Activated CD8-positive, alpha-beta memory T cell treated with anti-CD3 and anti-CD28 coated beads for 24 hours (primary cell): ENCODE measurements at regions not wholly inside any gene's neighbourhood (a gene's known extent, or its start where the extent isn't known, plus 50 kb on each side); places are given as distances from the start of the nearest gene placed in this dataset.

Experiments
- DNase-seq: peaks from one replicate; pipeline ENCODE4 v3.0.0-alpha.2; 2020

DNA sequence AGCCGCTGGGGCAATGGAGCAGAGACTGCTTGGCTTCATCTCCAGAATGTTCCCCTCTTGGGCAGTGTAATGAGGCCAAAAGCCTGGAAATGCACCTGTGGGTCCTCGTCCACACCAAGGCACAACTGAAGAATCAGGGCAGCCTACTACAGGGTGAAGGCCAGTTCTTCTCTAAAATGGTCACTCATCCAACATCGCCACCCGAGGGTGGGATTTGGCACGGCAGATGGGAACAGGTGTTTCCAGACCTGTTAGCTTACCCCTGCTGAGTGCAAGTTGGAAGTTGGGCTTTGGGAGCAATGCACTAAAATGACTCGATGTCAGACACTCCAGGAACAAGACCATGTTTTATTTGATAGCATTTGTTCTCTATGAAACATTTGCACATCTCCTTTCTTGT is 543.7 kb downstream of the NPHP4 start:
- DNase-seq, result peak; percentile 61

DNA sequence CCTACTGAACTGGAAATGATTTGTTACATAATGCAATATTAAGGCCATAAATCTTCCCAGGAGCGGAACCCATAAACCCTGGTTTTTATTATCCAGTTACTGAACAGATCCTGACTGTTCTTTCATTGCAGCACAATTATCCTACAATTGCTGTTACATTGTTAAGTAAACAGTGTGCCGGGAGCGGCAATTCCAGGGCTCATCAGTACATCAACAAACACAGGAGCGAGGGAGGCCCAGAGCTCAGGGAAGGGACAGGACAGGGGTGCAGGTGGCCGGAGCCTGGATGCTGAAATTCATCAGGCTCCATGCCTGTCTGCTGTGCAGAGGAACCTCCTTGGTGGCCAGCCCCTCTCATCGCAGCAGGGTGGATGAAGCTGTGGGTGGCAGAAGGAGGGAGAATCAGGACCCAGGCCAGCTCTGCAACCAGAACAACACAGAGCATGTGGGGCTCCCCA is 544.7 kb downstream of the NPHP4 start:
- DNase-seq, result no peak

DNA sequence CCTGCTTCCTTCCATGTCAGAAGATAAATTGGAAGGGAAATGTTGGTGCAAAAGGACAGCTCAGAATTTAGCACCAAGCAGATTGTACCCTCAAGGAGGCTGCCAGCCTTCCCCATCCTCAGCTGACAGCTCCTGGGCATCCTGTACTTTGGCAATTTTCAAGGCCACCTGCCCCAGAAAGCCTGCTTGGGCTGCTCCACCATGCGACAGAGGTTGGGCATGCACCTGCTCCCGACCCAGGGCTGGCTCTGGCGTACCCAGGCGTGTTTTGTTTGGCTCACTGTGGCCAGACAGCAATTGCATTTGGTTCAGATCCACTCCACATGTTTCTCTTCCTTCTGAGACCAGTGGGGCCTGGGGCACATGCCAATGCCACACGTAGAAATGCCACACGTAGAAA is 547.8 kb downstream of the NPHP4 start:
- DNase-seq, result no peak

DNA sequence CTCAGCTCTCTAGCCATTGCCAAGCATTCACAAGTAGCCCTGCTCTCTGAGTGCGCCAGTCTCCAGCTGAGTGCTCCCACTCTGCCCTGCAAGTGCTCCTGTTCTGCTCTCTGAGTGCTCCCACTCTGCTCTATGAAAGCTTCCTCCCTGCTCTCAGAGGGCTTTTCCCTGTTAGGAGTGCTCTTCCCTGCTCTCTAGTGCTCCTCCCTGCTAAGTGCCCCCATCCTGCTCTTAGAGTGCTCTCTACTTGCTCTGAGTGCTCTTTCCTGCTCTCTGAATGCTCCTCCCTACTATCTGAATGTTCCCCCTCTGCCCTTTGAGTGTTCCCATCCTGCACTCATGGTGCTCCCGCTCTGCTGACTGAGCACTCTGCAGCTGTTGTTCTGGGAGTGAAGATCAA is 555.4 kb downstream of the NPHP4 start:
- DNase-seq, result no peak

DNA sequence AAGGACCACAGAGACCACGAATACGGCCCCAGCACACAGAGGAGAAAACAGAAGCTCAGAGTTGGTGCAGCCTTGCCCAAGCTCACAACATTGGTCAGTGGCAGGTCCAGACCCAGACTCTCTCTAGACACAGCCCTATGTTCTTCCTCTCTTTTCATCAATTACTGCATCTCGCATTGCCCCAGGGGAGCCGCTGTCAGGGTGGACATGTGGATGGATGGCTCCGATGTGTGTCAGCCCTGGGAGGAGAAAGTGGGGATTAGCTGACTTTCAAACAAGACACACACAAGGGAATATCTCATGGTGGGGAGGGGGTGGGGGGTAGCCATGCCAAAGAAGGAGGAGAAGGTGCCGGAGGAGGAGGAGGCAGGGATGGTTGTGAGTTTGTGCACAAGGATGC is 556.8 kb downstream of the NPHP4 start:
- DNase-seq, result no peak

DNA sequence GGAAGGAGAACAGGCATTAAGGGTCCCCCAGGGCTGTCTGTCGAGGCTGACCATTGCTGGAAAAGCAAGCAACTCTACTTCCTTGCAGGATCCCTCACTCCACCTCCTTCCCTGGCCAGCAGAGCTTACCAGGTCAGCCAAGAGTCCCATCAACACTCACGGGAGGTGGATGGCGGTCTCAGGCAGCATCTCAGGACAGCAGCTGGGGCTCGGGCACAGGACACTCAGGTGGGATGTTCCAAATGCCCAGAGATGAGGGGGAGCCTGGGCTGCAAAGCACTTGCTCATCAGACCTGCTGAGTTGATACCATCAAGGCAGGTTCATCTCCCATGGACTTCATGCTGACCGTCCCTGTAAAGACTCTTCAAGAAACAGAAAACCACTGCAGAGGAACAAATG is 559.8 kb downstream of the NPHP4 start:
- no peak for DNase-seq

DNA sequence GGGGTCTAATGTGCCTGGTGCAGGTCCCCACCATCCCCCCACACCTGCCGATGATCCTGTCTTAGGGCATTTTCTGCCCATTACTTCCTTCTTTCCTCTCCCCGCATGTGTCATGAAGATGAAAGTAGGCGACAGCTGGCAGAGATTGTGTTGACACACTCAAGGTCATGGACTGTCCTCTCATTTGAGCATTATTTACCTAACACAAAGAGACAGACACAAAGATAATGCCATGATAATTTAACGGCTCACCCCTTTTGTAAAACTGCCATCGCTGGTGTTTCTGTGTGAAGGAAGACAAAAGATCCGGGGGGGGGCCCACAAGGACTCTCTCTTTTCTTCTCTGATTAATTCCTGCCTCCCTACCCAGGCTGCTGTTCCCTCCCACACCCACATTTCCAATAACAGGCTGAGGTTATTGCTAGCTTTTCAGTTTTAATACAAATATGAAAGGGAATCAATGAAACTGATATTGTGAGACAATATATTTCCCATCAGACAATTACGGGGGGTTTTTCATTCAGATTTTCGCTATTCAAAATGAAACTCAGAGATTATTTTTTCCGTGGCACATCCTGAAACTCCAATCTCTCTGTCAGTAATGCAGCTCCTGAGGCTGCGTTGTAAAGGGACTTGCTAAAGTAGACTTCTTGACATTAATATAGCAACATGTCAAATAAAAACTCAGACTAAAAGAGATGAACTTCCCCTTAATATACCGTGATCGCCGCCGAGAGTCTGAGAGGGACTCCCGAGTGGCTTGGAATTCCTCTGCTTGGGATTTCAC is 561.1 kb downstream of the NPHP4 start:
- DNase-seq, result no peak

DNA sequence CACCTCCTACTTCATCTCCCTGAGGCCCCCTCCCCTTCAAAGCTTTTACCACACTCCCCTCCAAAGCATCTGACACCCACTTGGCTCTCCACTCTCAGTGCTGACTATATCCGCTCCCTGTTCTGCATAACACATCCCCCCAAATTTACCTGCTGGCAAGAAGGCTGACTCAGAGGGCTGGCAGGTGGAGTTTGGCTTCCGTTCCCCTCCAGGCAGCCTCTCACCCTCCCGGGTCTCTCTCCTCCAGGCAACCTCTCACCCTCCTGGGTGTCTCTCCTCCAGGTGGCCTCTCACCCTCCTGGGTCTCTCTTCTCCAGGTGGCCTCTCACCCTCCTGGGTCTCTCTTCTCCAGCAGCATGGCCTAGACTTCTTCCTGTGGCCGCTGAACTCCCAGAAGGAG is 562.1 kb downstream of the NPHP4 start:
- no peak for DNase-seq

DNA sequence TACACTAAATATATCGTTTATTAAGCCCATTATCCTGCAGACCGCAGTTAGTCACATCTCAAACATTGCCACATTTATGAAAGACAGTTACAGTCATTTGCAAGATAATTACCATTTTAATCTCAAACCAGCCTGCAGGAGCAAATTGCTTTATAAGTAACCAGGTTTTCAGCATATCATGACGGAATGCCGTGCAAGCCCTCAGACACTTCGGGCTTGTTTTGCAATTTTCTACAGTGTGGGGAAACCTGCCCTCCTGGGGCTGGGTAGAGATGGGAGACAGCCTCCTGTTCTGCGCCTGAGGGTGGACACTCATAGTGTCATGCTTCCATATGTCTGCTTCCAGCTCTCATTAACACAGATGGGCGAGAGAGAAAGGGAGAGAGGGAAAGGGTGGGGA is 563.9 kb downstream of the NPHP4 start:
- no peak for DNase-seq

DNA sequence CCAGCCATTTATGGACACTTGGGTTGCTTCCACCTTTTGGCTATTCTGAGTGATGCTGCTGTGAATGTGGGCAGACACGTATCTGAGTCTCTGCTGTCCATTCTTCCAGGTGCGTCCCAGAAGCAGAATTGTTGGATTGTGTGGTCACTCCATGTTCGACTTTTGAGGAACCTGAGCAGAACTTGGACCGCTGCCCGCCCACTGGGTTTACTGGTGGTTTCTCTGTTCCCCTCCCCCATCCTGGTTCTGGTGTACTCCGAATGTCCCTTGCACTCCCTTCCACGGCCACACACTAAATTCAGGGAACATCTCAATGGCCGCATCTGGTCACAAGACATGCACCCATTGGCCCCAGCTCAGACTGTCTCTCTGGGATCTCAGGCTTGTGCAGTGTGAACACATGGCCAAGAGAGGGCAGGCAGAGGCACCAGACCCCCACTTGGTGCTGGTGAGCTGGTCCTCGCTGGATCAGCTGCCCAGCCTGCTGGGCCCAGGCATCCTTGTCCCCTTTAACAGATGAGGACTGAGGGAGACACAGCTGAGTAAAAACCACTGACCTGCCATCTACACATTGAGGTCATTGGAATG is 565.1 kb downstream of the NPHP4 start:
- no peak for DNase-seq

DNA sequence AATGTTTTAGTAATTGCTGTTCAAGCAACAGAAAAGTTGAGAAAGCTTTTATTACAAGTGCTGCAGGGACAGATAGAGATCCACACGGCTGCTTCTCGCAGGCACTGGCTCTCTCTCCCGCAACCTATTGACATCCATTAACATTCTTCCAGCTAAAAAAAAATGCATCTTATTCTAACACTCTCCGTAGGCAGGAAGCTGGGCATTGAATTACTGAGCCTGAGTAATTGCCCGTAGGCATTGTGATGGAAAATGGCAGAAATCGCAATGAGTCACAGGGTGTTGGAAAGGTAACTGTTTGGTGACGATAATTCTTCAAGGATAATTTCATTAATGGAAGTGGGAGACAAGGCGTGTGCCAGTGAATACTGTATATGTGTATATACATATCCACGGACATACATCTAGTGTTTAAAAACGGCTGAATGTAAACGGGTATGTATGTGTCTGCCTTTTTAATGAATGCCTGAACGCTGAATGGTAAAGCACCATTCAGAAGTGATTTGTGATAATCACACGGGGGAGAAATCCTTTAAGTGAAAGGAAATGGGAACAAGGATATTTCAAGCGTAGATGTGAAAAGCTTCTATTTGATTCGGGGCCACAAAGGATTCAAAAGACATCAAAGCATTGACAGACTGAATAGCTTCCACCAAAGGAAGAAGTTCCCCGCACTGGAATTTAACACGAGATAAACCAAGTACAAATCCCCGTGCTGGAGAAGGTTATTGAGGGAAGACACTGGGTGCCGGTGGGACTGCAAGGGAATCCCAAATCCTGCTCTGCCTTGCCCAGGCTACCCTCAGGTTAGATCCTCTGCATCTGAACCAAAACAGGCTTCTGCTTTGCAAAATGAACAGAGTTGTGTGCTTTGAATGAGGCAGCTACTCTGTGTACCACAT is 567.2 kb downstream of the NPHP4 start:
- DNase-seq, result no peak

DNA sequence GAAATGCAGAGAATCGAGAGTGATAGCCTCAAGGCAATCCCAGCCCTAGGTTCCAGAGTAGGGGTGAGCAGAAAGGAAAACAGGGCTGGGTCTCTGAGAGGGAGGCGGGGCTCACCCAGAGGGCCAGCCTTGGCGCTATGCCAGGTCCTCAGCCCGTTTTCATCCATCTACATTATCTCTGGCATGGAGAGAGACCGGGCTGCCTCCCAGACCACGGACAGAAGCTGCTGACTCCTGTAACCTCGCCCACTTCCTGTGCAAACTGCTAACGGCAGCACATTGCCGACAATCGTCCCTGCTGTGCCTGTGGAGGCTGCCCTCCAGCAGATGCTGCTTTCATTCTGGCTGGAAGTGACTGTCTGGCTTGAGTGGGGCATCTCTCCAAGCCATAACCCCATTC is 569.1 kb downstream of the NPHP4 start:
- peak; percentile 71 for DNase-seq

DNA sequence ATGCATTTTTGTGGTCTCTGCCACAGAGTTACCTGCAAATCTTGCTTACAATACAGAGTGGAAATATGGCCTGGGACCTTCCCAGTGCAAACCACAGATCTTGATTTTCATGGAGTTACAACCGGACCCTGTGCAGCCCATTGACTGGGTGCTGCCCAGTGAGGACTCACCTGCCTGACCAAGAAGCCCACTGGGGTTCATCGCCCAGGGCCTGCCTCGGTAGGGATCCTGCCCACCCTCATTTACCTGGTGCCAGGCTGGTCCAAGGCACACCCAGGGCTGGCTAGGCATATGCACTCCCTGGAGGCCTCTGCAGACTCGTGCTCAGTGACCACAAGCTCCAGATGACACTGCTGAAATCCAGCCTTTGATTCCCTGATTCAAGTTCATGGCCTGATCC is 572.7 kb downstream of the NPHP4 start:
- no peak for DNase-seq

DNA sequence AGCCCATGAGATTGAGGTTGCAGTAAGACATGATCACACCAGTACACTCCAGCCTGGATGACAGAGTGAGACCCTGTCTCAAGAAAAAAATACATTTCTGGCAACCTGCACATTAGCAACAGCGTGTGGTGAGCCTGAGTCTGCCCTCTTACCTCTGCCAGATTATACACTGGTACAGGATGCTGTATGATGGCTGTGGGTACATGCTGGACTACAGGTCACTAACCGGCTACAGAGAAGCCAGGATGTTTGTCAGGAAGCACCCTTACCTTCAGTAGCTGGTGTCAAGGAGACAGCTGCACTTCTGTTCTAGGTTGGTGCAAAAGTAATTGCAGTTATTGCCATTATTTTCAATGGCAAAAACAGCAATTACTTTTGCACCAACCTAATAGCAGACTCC is 575.7 kb downstream of the NPHP4 start:
- no peak for DNase-seq

DNA sequence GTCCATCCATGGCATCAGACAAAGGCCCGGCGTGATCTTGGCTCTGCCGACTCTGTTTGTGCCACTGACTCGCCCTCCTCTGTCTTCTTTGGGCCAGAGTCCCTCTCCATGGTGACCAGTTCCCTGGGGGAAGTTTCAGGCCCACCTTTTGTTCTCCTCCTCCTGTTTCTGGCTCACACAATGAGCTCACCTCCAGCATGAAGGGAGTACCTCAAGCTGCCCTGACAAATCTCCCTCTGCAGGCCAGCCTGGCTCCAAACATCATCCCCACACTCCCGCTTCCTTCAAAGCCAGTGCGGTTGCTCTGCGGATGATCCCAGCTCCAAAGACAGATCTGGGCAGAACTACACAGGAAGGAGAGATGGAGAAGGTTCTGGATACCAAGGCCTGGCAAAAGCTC is 576.6 kb downstream of the NPHP4 start:
- DNase-seq, result no peak

DNA sequence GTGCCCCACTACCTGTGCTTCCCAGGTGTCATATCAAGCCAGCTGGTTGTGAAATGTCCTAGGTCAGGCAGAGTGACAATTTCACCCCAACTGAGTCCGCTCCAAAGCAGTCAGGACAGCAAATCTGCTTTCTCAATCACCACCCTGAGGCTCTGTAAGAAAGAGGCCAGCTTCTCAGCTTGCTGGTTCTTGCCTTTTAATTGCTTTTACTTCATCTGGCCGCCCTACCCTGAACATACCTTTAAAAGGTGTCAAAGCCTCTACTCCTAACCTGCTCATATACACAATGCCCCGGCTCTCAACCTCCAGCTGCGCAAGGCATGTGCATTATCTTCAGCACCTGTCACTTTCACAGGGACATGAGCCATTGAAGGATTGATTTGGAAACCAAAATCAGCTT is 581.6 kb downstream of the NPHP4 start:
- DNase-seq, result no peak

DNA sequence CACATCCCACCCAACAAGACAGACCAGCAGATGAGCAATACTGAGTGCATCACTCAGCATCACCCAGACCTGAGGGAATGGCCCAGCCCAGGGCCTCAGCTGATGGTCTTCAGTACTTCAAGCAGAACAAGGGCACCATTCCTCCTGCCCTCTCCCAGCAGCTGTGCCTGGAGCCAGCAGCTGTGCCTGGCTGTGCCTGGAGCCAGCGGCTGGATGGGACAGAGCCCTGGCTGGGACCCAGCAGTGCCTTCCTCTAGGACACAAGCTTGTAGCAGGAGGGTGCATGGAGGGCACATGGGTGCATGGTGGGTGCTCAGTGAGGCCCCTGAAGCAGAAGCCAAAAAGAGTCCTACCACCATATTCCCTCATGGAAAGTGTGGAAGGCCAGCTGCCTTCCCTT is 583.8 kb downstream of the NPHP4 start:
- DNase-seq, result no peak

DNA sequence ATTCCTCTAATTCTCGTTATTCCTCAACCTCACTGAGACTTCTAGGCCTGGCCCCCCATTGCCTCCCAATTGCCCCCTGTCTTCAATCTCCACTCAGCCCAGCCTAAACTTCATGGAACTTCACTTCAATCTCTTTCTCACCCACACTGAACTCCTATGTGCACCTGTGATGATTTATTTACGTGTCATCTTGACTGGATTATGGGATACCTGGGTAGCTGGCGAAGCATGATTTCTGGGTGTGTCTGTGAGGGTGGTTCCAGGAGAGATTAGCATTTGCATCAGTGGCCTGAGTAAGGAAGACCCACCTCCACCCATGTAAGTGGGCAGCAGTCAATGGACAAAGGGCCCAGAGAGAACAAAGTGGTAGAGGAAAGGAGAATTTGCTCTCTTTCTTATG is 587.0 kb downstream of the NPHP4 start:
- no peak for DNase-seq

DNA sequence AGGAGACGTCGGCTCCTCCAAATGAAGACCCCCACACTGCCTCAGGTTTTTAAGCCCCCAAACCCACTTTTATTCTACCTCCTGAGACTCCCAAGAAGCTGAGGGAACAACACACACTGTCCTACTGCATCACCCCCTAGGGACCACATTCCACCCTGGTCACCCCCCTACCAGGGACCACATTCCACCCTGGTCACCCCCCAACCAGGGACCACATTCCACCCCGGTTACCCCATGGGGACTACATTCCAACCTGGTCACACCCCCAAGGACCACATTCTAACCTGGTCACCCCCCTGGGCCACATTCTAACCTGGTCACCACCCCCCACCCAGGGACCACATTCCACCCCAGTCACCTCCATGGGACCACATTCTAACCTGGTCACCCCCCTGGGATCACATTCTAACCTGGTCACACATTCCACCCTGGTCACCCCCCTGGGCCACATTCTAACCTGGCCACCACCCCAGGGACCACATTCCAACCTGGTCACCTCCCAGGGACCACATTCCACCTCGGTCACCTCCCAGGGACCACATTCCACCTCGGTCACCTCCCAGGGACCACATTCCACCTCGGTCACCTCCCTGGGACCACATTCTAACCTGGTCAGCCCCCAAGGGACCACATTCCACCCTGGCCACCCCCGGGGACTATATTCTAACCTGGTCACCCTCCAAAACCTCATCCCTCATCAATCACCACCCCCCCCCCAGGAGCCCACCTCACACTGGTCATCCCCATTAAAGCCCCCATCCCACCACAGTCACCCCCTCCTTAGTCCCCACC is 587.6 kb downstream of the NPHP4 start:
- DNase-seq, result no peak

DNA sequence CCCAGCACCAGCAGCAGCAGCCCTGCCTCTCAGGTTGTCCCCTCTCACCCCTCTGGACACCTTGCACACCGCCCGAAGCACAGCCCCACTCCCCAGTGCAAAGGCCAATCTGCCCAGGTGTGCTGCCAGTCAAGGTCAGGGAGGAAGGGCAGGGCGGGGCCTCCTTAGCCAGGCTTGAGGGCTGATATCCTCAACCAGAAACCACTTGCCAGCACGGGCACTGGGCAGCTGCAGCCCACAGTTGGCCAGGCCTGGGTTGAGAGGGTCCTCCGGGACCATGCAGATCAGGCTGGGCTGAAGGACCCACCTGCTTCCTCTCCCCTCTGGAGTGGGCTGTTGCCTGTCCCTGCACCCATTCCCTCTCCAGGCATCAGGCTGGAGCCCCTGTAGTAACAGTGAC is 588.3 kb downstream of the NPHP4 start:
- no peak for DNase-seq

DNA sequence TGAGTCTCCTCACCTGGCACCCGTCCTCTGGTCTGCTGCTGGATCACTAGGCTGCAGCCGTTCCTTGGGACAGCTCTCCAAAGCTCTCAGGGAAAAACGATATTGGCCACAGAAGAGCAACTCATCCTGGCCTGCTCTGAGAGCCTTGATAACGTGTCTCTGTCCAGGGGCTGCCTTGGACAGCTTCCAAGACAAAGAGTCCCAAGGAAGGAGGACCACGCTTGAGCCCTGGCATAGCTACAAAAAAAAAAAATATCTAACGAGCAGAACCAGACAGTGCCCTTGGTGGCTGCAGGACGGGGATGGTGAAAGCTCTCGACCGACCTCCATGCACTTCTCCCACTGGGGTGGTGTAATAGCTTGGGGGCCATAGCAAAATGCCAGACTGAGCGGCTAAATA is 589.6 kb downstream of the NPHP4 start:
- no peak for DNase-seq

DNA sequence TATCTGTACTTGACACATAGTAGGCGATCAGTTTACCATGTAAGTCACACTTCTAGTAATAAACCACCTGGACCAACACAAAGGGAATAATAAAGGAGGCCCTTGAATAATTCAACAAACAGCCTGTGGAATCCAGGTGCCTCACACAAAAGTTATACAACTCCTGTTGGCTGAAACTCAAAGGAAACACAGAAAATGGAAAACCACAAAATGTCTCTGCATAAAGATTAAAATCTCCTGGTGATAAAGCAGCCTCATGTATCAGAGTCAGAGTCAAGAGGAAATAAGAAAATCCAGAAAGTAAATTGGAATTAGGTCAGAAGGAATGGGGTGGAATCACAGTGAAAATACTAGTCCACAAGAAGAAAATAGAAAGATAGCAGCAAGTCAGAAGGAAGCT is 592.5 kb downstream of the NPHP4 start:
- no peak for DNase-seq

DNA sequence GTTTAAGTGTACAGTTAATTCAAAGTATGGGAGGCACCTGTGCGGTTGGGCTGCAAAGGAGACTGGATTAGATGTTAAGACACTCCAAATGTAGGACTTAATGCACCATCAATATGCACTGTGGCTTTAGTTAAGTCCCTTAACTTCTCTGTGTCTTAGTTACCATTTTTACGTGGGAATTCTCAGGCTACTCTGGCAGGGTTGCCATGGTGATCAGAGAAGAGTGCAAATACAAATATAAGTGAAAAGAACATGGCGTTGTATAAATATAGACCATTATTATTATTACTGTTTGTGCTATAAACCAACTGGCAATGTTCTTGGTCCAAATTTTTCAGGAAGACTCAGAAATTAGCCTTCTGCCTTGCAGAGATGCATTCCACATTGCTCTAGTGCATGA is 595.6 kb downstream of the NPHP4 start:
- DNase-seq, result no peak
